ENCODE measurements at regions not wholly inside any gene's neighbourhood (a gene's known extent, or its start where the extent isn't known, plus 50 kb on each side); places are given as distances from the start of the nearest gene placed in this dataset.

DNA sequence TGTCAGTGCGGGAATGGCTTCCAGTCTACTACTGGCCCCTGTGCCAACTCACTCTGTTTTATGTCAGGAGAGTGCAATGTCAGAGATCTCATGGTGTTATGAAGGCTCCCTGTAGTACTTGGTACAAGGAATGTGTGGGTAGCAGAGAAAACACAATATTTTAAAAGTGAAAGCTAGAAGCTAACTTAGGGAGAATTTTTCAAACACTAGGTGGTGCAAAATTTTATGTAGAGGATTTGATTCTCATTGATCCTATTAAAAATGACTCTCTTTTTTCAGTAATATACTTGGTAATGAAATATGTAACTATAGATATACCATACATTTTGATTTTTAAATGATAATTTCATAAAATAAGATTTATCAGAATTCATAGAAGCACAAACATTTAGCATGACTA is 134.7 kb downstream of the JRKL start:
- no peaks in the 10 kb centered on the region for H3K79me2 ChIP-seq (ENCODE audit: low read depth)
- intact Hi-C loops (cut with micrococcal nuclease; ENCODE audit: unreplicated experiment), result no loop called here
- H3K36me3 ChIP-seq (ENCODE audit: low read depth), result no peaks in the 10 kb centered on the region
- no peak overlapping the region for H3K27ac ChIP-seq
- BruUV-seq (replicated peaks), result no TSS peak
- H3K9me2 ChIP-seq (ENCODE audit: insufficient read depth), result no peaks in the 10 kb centered on the region
- H3K4me3 ChIP-seq, result no peak overlapping the region
- H3K9me3 ChIP-seq (ENCODE audit: insufficient read depth, low read depth), result no peaks in the 10 kb centered on the region
- peak overlapping the region; percentile 34; the same call in 1 of the 2 replicates for H2AFZ ChIP-seq
- no peaks in the 10 kb centered on the region for H4K20me1 ChIP-seq (ENCODE audit: insufficient read depth)
- TF ChIP-seq EZH2 (IDR thresholded peaks at IDR 0.05; ENCODE audit: low read depth) (no peak), CTCF (conservative IDR thresholded peaks at IDR 0.05) (no peak; the same call in 1 of the 2 replicates)
- CTCF ChIA-PET, result no interaction called here
- no peaks in the 10 kb centered on the region for H3K27me3 ChIP-seq (ENCODE audit: insufficient read depth, low read depth)
- H3F3A ChIP-seq (ENCODE audit: insufficient read depth, low read depth), result no peaks in the 10 kb centered on the region
- no peak for DNase-seq
- no peaks in the 10 kb centered on the region for H3K4me1 ChIP-seq (replicated peaks; ENCODE audit: insufficient read depth)
- POLR2A ChIA-PET (ENCODE audit: unreplicated experiment), result no interaction called here
- peak overlapping the region; percentile 45 for H3K4me2 ChIP-seq

DNA sequence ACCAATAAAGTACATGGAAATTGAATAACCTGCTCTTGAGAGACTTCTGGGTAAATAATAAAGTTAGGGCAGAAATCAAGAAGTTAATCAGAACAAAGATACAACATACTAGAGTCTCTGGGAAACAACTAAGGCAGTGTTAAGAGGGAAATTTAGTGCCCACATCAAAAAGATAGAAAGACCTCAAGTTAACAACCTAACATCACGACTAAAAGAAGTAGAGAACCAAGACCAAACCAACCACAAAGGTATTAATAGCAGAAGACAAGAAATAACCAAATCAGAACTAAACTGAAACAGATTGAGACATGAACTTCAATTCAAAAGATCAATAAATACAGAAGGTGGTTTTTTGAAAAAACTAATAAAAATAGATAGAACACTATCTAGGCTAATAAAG is 140.7 kb downstream of the JRKL start:
- Histone ChIP-seq H3K36me3 (ENCODE audit: low read depth) (no peaks in the 10 kb centered on the region), H3F3A (ENCODE audit: insufficient read depth, low read depth) (no peaks in the 10 kb centered on the region), H3K27me3 (ENCODE audit: insufficient read depth, low read depth) (no peaks in the 10 kb centered on the region), H3K9me3 (ENCODE audit: insufficient read depth, low read depth) (no peaks in the 10 kb centered on the region), H3K27ac (no peak overlapping the region), H3K9me2 (ENCODE audit: insufficient read depth) (no peaks in the 10 kb centered on the region), H3K4me2 (no peak overlapping the region), H3K4me1 (replicated peaks; ENCODE audit: insufficient read depth) (no peaks in the 10 kb centered on the region), H3K4me3 (no peak overlapping the region), H2AFZ (no peak overlapping the region), H4K20me1 (ENCODE audit: insufficient read depth) (no peaks in the 10 kb centered on the region), H3K79me2 (ENCODE audit: low read depth) (no peaks in the 10 kb centered on the region)
- no TSS peak for BruUV-seq (replicated peaks)
- peak in 1 of 2 experiments; percentile 32 for DNase-seq
- CTCF ChIA-PET, result no interaction called here
- no peak for TF ChIP-seq CTCF (conservative IDR thresholded peaks at IDR 0.05)
- no peak for TF ChIP-seq EZH2 (IDR thresholded peaks at IDR 0.05; ENCODE audit: low read depth)
- POLR2A ChIA-PET (ENCODE audit: unreplicated experiment), result no interaction called here
- intact Hi-C loops (cut with micrococcal nuclease; ENCODE audit: unreplicated experiment), result no loop called here

DNA sequence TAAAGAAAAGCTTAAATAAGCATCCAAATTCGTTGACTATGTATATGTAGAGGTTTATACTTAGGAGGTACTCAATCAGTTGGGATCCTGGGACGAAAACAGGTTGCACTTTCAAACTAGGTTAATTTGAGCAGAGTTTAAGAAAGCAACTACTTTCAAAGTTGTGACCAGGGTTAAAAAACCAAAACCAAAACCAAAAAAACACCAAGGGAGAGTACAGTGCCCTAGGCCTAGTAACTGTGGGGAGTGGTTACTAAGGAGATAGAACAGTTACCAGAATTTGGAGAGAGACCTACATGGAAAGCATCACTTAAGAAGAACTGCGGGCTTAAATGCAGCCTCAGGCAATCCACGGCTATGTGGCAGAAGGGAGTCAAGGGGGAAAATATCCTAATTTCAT is 148.3 kb downstream of the JRKL start:
- Histone ChIP-seq H4K20me1 (ENCODE audit: insufficient read depth) (no peaks in the 10 kb centered on the region), H3K36me3 (ENCODE audit: low read depth) (no peaks in the 10 kb centered on the region), H2AFZ (no peak overlapping the region), H3K9me3 (ENCODE audit: insufficient read depth, low read depth) (no peaks in the 10 kb centered on the region), H3F3A (ENCODE audit: insufficient read depth, low read depth) (no peaks in the 10 kb centered on the region), H3K27me3 (ENCODE audit: insufficient read depth, low read depth) (no peaks in the 10 kb centered on the region), H3K4me1 (replicated peaks; ENCODE audit: insufficient read depth) (no peaks in the 10 kb centered on the region), H3K27ac (no peak overlapping the region), H3K4me2 (no peak overlapping the region), H3K4me3 (no peak overlapping the region), H3K9me2 (ENCODE audit: insufficient read depth) (no peaks in the 10 kb centered on the region), H3K79me2 (ENCODE audit: low read depth) (no peaks in the 10 kb centered on the region)
- no peak for DNase-seq
- BruUV-seq (replicated peaks), result no TSS peak
- intact Hi-C loops (cut with micrococcal nuclease; ENCODE audit: unreplicated experiment), result no loop called here
- TF ChIP-seq CTCF (conservative IDR thresholded peaks at IDR 0.05) (no peak), EZH2 (IDR thresholded peaks at IDR 0.05; ENCODE audit: low read depth) (no peak)
- ChIA-PET CTCF (no interaction called here), POLR2A (ENCODE audit: unreplicated experiment) (no interaction called here)

All from PC-9 (cell line).